ENCODE measurements at regions not wholly inside any gene's neighbourhood (a gene's known extent, or its start where the extent isn't known, plus 50 kb on each side); places are given as distances from the start of the nearest gene placed in this dataset.

- TF ChIP-seq CTCF (IDR thresholded peaks at IDR 0.05), result no peak
- no peak for TF ChIP-seq ZFX (IDR thresholded peaks at IDR 0.05; ENCODE audit: borderline replicate concordance)
These were observed 126.6 kb upstream of the LSM8 start for GRCh38 chr7:118057404-118057803.

GRCh38 chr7:118059209-118059608, 124.8 kb upstream of the LSM8 start:
- TF ChIP-seq CTCF (IDR thresholded peaks at IDR 0.05), result no peak
- no peak for TF ChIP-seq ZFX (IDR thresholded peaks at IDR 0.05; ENCODE audit: borderline replicate concordance)
- no peak overlapping the region for H3K27ac ChIP-seq

More at GRCh38 chr7:118057404-118057803, 126.6 kb upstream of the LSM8 start:
- no peak overlapping the region for H3K27ac ChIP-seq

GRCh38 chr7:118060692-118061091, 123.3 kb upstream of the LSM8 start:
- no peak overlapping the region for H3K27ac ChIP-seq
- TF ChIP-seq CTCF (IDR thresholded peaks at IDR 0.05), result no peak
- TF ChIP-seq ZFX (IDR thresholded peaks at IDR 0.05; ENCODE audit: borderline replicate concordance), result no peak

GRCh38 chr7:118061386-118061785, 122.6 kb upstream of the LSM8 start:
- TF ChIP-seq ZFX (IDR thresholded peaks at IDR 0.05; ENCODE audit: borderline replicate concordance), result no peak
- TF ChIP-seq CTCF (IDR thresholded peaks at IDR 0.05), result no peak
- no peak overlapping the region for H3K27ac ChIP-seq

GRCh38 chr7:118072893-118073674, 110.9 kb upstream of the LSM8 start:
- H3K27ac ChIP-seq, result no peak overlapping the region
- TF ChIP-seq CTCF (IDR thresholded peaks at IDR 0.05) (no peak), ZFX (IDR thresholded peaks at IDR 0.05; ENCODE audit: borderline replicate concordance) (no peak)

- no peak for TF ChIP-seq ZFX (IDR thresholded peaks at IDR 0.05; ENCODE audit: borderline replicate concordance)
- TF ChIP-seq CTCF (IDR thresholded peaks at IDR 0.05), result no peak
- no peak overlapping the region for H3K27ac ChIP-seq
These were observed 108.0 kb upstream of the LSM8 start for GRCh38 chr7:118075936-118076335.

GRCh38 chr7:118076564-118076963, 107.4 kb upstream of the LSM8 start:
- TF ChIP-seq ZFX (IDR thresholded peaks at IDR 0.05; ENCODE audit: borderline replicate concordance) (no peak), CTCF (IDR thresholded peaks at IDR 0.05) (no peak)
- H3K27ac ChIP-seq, result no peak overlapping the region

All from 22Rv1 (cell line).